AG09319 (cell line): ENCODE measurements at regions not wholly inside any gene's neighbourhood (a gene's known extent, or its start where the extent isn't known, plus 50 kb on each side); places are given as distances from the start of the nearest gene placed in this dataset.
A peak's percentile ranks its signal among the peaks of the same experiment; 100 is the strongest.

Source experiments
- DNase-seq: peaks from one replicate; pipeline ENCODE4 v3.0.0-alpha.2; 2010; ENCODE audit warnings: low read depth; ENCODE audit errors: extremely low read depth
- TF ChIP-seq, protein P1 (sequence below): IDR thresholded peaks from 2 replicates; pipeline ENCODE4 v1.5.1; 2011; ENCODE audit warnings: low read depth, mild to moderate bottlenecking, inconsistent platforms, low read length, moderate library complexity

GRCh38 chr12:127119600-127120140 is 1147.3 kb upstream of the TMEM132C start:
- DNase-seq: no peak
- TF ChIP-seq, protein P1, sequence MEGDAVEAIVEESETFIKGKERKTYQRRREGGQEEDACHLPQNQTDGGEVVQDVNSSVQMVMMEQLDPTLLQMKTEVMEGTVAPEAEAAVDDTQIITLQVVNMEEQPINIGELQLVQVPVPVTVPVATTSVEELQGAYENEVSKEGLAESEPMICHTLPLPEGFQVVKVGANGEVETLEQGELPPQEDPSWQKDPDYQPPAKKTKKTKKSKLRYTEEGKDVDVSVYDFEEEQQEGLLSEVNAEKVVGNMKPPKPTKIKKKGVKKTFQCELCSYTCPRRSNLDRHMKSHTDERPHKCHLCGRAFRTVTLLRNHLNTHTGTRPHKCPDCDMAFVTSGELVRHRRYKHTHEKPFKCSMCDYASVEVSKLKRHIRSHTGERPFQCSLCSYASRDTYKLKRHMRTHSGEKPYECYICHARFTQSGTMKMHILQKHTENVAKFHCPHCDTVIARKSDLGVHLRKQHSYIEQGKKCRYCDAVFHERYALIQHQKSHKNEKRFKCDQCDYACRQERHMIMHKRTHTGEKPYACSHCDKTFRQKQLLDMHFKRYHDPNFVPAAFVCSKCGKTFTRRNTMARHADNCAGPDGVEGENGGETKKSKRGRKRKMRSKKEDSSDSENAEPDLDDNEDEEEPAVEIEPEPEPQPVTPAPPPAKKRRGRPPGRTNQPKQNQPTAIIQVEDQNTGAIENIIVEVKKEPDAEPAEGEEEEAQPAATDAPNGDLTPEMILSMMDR: no peak

DNA sequence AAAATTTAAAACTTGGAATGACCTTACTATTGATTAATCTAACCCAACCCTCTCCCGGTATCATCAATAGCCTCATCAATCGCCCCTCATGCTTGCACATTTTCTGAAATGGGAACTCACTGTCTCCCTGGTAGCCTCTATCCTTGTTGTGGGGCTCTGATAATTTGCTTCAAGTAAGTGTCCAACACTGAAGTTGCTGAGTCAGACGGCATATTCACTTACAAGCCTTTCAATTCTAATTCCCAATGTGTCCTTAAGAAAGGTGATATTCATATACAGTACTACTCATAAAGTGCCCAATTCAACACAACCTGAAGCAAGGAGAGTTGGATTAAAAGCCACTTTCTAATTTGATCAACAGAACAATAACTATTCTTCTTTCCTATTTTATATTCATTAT is 1146.1 kb upstream of the TMEM132C start:
- DNase-seq: no peak
- TF ChIP-seq, protein P1: no peak

DNA sequence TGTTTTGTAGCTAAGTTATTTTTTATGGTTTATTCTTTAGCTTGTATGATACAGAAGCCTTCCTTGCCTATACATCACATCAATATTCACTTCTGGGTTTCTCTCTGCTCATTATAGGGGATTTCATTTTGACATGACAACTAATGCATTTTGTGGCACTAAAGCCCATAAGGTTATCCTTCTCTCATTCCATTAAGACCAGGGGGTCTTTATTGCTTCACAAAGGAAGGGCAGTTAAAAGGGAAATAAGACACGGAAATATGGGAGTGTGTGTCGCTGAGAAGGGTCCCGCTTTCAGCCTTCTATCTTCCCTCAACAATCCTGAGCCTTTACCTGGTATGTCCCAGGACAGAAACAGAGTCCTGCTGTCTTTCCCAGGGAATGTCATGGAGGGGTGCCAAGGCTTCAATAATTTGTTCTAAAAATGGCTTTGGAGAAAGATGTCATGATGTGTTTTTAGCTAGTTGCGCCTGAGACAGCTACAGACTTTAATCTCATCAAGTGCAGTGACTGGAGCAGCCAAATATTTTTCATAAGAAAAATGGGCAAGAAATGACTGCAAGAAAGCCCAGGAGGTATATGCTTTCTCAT is 1145.4 kb upstream of the TMEM132C start:
- no peak for DNase-seq
- TF ChIP-seq, protein P1: no peak

- TF ChIP-seq, protein P1: no peak
- peak; percentile 25 for DNase-seq
These were observed 1141.2 kb upstream of the TMEM132C start for GRCh38 chr12:127125607-127126259.

- no peak for DNase-seq
- TF ChIP-seq, protein P1: no peak
These were observed 1140.7 kb upstream of the TMEM132C start for GRCh38 chr12:127126260-127126628.

DNA sequence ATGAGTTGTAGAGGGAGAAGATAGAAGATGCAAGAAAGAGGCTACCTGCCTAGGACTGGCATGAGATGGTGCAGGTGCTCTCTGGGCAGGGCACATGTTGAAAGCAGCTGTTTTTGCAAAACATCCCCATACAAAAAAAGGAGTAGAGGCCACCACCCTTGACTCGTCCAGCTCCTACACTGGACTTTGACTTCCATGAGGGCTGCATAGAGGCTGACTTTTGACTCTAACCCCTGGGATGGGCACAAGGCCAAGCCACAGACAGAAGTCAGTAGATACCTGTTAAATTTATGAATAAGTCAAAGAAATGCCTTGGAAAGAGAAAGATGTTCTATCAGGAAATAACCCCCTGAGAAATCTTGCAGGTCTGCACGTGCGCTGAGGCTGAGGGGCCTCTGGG is 1139.1 kb upstream of the TMEM132C start:
- TF ChIP-seq, protein P1: no peak
- no peak for DNase-seq

DNA sequence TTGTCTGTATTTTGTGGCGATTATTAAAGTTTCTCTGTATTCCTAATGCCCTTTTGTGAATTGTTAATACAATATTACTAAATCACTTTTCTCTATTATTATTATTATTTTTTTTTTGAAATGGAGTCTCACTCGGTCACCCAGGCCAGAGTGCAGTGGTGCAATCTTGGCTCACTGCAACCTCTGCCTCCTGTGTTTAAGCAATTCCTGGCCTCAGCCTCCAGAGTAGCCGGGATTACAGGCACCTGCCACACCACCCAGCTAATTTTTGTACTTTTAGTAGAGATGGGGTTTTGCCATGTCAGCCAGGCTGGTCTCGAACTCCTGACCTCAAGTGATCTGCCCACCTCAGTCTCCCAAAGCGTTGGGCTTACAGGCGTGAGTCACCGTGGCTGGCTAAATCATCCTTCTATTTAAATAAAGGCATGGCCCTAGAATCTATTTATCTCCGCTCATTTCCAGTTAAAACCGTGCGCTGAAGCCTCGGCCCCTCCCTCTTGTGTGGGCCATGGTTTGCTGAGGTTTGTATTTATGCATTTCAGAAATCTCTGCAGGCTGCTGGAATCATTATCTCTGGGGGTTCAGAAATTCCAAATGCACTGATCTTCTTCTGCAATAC is 1136.4 kb upstream of the TMEM132C start:
- TF ChIP-seq, protein P1: no peak
- no peak for DNase-seq
